ENCODE measurements at regions not wholly inside any gene's neighbourhood (a gene's known extent, or its start where the extent isn't known, plus 50 kb on each side); places are given as distances from the start of the nearest gene placed in this dataset.
"Not testable (repeated sequence)": the region's sequence is repeated elsewhere in the genome, so short reads cannot be mapped to it uniquely, and the experiment has no call there.

DNA sequence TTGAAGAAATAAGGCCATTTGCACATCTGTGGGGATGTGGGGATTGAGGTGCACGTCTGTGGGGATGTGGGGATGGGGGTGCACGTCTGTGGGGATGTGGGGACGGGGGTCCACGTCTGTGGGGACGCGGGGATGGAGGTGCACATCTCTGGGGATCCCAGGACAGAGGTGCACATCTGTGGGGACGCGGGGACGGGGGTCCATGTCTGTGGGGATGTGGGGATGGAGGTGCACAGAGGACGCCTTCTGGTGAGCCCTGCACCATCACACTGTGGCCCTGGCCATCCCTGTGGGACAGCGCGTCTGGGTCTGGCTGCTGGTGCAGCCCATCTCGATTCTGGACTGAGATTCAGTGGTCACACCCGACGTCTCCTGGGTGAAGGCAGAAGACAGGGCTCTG, 161.4 kb downstream of the LAT start:
- H3K9me3 ChIP-seq (ENCODE audit: low read length) = no peaks in the 10 kb centered on the region
- no peaks in the 10 kb centered on the region for H4K20me1 ChIP-seq (ENCODE audit: insufficient read depth)
- no peak overlapping the region for H2AFZ ChIP-seq (ENCODE audit: low read depth, low read length)
- no peaks in the 10 kb centered on the region for H3K36me3 ChIP-seq (ENCODE audit: insufficient read depth, low read length)
- no peaks in the 10 kb centered on the region for H3K27me3 ChIP-seq (ENCODE audit: insufficient read depth, low read depth, low read length)
- H3K9me2 ChIP-seq (ENCODE audit: insufficient read depth, low read length) = no peaks in the 10 kb centered on the region
- no peak overlapping the region for H3K4me2 ChIP-seq (ENCODE audit: low read length)
- H3K9ac ChIP-seq (ENCODE audit: low read length) = no peak overlapping the region
- H3F3A ChIP-seq (ENCODE audit: insufficient read depth, low read length, poor library complexity, severe bottlenecking) = no peaks in the 10 kb centered on the region
- no peak overlapping the region for H3K27ac ChIP-seq (ENCODE audit: low read length)
- no peak overlapping the region for H3K4me3 ChIP-seq (ENCODE audit: low read length)
- H3K79me2 ChIP-seq (replicated peaks; ENCODE audit: insufficient read depth, low read length) = no peaks in the 10 kb centered on the region
- TF ChIP-seq MXI1 (conservative IDR thresholded peaks at IDR 0.05; ENCODE audit: poor library complexity, severe bottlenecking) = no peak
- TF ChIP-seq POLR2AphosphoS5 (IDR thresholded peaks at IDR 0.05) = no peak
- TF ChIP-seq, protein P1, sequence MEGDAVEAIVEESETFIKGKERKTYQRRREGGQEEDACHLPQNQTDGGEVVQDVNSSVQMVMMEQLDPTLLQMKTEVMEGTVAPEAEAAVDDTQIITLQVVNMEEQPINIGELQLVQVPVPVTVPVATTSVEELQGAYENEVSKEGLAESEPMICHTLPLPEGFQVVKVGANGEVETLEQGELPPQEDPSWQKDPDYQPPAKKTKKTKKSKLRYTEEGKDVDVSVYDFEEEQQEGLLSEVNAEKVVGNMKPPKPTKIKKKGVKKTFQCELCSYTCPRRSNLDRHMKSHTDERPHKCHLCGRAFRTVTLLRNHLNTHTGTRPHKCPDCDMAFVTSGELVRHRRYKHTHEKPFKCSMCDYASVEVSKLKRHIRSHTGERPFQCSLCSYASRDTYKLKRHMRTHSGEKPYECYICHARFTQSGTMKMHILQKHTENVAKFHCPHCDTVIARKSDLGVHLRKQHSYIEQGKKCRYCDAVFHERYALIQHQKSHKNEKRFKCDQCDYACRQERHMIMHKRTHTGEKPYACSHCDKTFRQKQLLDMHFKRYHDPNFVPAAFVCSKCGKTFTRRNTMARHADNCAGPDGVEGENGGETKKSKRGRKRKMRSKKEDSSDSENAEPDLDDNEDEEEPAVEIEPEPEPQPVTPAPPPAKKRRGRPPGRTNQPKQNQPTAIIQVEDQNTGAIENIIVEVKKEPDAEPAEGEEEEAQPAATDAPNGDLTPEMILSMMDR (IDR thresholded peaks at IDR 0.05; ENCODE audit: poor library complexity, severe bottlenecking) = no peak
- no peak for TF ChIP-seq SMC3 (conservative IDR thresholded peaks at IDR 0.05; ENCODE audit: poor library complexity)
- TF ChIP-seq, protein P2, sequence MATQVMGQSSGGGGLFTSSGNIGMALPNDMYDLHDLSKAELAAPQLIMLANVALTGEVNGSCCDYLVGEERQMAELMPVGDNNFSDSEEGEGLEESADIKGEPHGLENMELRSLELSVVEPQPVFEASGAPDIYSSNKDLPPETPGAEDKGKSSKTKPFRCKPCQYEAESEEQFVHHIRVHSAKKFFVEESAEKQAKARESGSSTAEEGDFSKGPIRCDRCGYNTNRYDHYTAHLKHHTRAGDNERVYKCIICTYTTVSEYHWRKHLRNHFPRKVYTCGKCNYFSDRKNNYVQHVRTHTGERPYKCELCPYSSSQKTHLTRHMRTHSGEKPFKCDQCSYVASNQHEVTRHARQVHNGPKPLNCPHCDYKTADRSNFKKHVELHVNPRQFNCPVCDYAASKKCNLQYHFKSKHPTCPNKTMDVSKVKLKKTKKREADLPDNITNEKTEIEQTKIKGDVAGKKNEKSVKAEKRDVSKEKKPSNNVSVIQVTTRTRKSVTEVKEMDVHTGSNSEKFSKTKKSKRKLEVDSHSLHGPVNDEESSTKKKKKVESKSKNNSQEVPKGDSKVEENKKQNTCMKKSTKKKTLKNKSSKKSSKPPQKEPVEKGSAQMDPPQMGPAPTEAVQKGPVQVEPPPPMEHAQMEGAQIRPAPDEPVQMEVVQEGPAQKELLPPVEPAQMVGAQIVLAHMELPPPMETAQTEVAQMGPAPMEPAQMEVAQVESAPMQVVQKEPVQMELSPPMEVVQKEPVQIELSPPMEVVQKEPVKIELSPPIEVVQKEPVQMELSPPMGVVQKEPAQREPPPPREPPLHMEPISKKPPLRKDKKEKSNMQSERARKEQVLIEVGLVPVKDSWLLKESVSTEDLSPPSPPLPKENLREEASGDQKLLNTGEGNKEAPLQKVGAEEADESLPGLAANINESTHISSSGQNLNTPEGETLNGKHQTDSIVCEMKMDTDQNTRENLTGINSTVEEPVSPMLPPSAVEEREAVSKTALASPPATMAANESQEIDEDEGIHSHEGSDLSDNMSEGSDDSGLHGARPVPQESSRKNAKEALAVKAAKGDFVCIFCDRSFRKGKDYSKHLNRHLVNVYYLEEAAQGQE (IDR thresholded peaks at IDR 0.05; ENCODE audit: borderline replicate concordance) = no peak
- no peak for TF ChIP-seq EP300 (conservative IDR thresholded peaks at IDR 0.05; ENCODE audit: poor library complexity, severe bottlenecking)
- no peak for TF ChIP-seq RAD21 (conservative IDR thresholded peaks at IDR 0.05)
- no peak for TF ChIP-seq TAF1 (IDR thresholded peaks at IDR 0.05; ENCODE audit: low read depth)
- no peak for TF ChIP-seq EZH2 (IDR thresholded peaks at IDR 0.05; ENCODE audit: borderline replicate concordance, insufficient read depth, low read length, poor library complexity, severe bottlenecking)

DNA sequence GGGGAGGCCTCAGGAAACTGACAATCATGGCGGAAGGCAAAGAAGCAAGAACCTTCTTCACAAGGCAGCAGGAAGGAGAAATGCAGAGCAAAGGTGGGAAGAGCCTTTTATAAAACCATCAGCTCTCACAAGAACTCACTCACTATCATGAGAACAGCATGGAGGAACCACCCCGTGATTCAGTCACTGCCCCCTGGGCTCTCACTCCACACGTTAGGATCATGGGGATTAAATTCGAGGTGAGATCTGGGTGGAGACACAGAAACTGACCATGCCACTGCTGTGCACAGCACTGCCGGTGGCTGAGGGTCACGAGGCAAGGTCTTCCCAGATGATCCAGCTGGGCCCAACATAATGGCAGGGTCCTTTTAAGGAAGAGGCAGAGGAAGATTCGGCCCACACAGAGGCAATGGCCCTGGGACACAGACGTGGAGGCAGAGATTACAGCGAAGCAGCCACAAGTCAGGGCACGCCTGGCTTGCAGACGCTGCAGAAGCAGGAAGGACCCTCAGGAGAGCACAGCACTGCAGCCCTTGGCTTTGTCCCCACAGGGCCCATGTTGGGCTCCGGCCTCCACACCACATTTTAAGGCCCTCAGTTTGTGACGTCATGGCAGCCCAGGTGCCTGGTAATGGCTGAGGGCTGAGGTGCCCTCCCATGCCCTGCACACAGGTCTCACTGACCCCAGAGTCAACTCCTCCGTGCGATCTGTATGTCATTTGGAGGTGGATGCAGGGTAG, 160.8 kb downstream of the LAT start:
- not testable (repeated sequence) for H3K27ac ChIP-seq (ENCODE audit: low read length); H3K4me2 ChIP-seq (ENCODE audit: low read length); H3K79me2 ChIP-seq (replicated peaks; ENCODE audit: insufficient read depth, low read length); H3K36me3 ChIP-seq (ENCODE audit: insufficient read depth, low read length); H3K27me3 ChIP-seq (ENCODE audit: insufficient read depth, low read depth, low read length); H3K4me3 ChIP-seq (ENCODE audit: low read length); H3F3A ChIP-seq (ENCODE audit: insufficient read depth, low read length, poor library complexity, severe bottlenecking); H3K9me2 ChIP-seq (ENCODE audit: insufficient read depth, low read length); H3K9ac ChIP-seq (ENCODE audit: low read length); H4K20me1 ChIP-seq (ENCODE audit: insufficient read depth); H3K9me3 ChIP-seq (ENCODE audit: low read length); H2AFZ ChIP-seq (ENCODE audit: low read depth, low read length)

DNA sequence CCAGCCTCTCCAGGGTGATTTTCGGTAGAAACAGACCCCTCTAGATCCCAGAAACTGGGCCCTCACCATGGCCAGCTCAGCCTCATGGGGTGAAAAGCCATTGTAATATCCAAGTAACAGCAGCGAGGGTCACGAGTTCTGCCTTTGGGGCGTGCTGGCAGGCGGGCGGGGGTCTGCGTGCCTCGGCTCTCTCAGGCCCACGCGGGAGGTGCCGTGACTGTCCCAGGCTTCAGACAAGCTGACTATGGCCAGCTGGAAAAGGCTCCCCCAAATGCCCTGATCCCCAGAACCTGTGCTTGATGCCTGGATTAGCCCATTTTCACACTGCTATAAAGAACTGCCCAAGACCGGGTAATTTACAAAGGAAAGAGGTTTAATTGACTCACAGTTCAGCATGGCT, 160.2 kb downstream of the LAT start:
- H3K4me2 ChIP-seq (ENCODE audit: low read length); H3K27ac ChIP-seq (ENCODE audit: low read length); H3K36me3 ChIP-seq (ENCODE audit: insufficient read depth, low read length): not testable (repeated sequence)

DNA sequence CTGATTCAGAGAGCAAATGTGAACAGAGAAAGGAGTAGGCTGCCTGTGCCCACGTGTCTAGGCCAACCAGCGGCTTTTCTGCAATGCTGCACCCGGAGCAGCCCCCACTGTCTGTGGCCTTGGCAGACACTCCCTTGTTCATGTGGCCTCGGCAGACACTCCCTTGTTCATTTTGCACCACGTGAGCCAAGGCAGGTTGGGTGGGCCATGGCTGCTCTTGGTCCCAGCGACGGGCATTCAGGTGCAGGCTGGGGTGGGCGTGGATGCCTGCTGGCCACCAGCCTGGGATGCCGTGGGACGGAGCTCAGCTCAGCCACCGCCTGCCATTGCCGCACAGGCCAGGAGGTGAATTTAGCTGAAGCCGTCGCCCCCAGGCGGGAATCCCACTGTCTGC, 159.8 kb downstream of the LAT start:
- H3K36me3 ChIP-seq (ENCODE audit: insufficient read depth, low read length); H3K9me3 ChIP-seq (ENCODE audit: low read length); H4K20me1 ChIP-seq (ENCODE audit: insufficient read depth); H3K9ac ChIP-seq (ENCODE audit: low read length); H3K27ac ChIP-seq (ENCODE audit: low read length); H3K4me2 ChIP-seq (ENCODE audit: low read length); H3F3A ChIP-seq (ENCODE audit: insufficient read depth, low read length, poor library complexity, severe bottlenecking); H3K79me2 ChIP-seq (replicated peaks; ENCODE audit: insufficient read depth, low read length); H3K27me3 ChIP-seq (ENCODE audit: insufficient read depth, low read depth, low read length); H3K4me3 ChIP-seq (ENCODE audit: low read length); H2AFZ ChIP-seq (ENCODE audit: low read depth, low read length); H3K9me2 ChIP-seq (ENCODE audit: insufficient read depth, low read length): not testable (repeated sequence)

More for the DNA sequence above, 160.2 kb downstream of the LAT start:
- H3K9me2 ChIP-seq (ENCODE audit: insufficient read depth, low read length); H3K9me3 ChIP-seq (ENCODE audit: low read length); H3K27me3 ChIP-seq (ENCODE audit: insufficient read depth, low read depth, low read length); H3K79me2 ChIP-seq (replicated peaks; ENCODE audit: insufficient read depth, low read length); H3K9ac ChIP-seq (ENCODE audit: low read length); H3K4me3 ChIP-seq (ENCODE audit: low read length); H3F3A ChIP-seq (ENCODE audit: insufficient read depth, low read length, poor library complexity, severe bottlenecking); H4K20me1 ChIP-seq (ENCODE audit: insufficient read depth); H2AFZ ChIP-seq (ENCODE audit: low read depth, low read length): not testable (repeated sequence)
